ENCODE measurements at regions not wholly inside any gene's neighbourhood (a gene's known extent, or its start where the extent isn't known, plus 50 kb on each side); places are given as distances from the start of the nearest gene placed in this dataset.

GRCh38 chr1:79325705-79326104 is 319.2 kb upstream of the ADGRL4 start:
- no peaks in the 10 kb centered on the region for H3F3A ChIP-seq (ENCODE audit: insufficient read depth, low read length)
- DNase-seq = no peak
- TF ChIP-seq EZH2 (optimal IDR thresholded peaks at IDR 0.05; ENCODE audit: low read depth, low read length) (no peak), EZH2phosphoT487 (IDR thresholded peaks at IDR 0.05; ENCODE audit: low read length) (no peak)
- TF ChIP-seq, protein P1, sequence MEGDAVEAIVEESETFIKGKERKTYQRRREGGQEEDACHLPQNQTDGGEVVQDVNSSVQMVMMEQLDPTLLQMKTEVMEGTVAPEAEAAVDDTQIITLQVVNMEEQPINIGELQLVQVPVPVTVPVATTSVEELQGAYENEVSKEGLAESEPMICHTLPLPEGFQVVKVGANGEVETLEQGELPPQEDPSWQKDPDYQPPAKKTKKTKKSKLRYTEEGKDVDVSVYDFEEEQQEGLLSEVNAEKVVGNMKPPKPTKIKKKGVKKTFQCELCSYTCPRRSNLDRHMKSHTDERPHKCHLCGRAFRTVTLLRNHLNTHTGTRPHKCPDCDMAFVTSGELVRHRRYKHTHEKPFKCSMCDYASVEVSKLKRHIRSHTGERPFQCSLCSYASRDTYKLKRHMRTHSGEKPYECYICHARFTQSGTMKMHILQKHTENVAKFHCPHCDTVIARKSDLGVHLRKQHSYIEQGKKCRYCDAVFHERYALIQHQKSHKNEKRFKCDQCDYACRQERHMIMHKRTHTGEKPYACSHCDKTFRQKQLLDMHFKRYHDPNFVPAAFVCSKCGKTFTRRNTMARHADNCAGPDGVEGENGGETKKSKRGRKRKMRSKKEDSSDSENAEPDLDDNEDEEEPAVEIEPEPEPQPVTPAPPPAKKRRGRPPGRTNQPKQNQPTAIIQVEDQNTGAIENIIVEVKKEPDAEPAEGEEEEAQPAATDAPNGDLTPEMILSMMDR (IDR thresholded peaks at IDR 0.05; ENCODE audit: low read length) = no peak

DNA sequence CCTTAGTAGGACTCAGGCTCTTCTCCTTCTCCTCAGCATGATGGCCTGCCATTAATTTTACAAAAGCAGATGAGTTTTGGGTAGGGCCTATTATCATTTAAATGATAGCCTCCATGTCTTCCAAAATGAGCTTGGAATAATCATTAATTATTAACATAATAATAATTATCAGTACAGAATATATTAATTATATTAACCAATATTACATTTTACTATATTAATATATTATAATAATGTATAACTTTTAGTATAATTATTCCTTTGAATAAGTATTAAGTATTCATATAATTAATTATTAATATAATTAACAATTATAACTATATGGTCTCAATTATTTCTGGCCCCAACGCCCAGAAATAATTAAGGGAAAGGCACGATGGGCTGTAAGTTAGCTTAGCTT is 318.6 kb upstream of the ADGRL4 start:
- Histone ChIP-seq H3K4me2 (ENCODE audit: low read depth, low read length) (no peak overlapping the region), H3K9me2 (replicated peaks; ENCODE audit: insufficient read depth, low read length) (no peaks in the 10 kb centered on the region), H3K4me3 (ENCODE audit: low read length) (no peak overlapping the region), H3K27me3 (replicated peaks; ENCODE audit: insufficient read depth, low read length) (no peaks in the 10 kb centered on the region), H3K9me3 (replicated peaks; ENCODE audit: insufficient read depth, low read length) (no peaks in the 10 kb centered on the region), H3K79me2 (ENCODE audit: low read length) (no peaks in the 10 kb centered on the region), H3F3A (ENCODE audit: insufficient read depth, low read length) (no peaks in the 10 kb centered on the region), H2AFZ (ENCODE audit: low read length) (no peak overlapping the region), H3K9ac (ENCODE audit: low read length) (no peak overlapping the region), H4K20me1 (ENCODE audit: insufficient read depth, low read length) (no peaks in the 10 kb centered on the region), H3K27ac (ENCODE audit: low read length) (no peak overlapping the region), H3K4me1 (ENCODE audit: low read length) (no peaks in the 10 kb centered on the region), H3K36me3 (replicated peaks; ENCODE audit: insufficient read depth, low read length) (no peaks in the 10 kb centered on the region)
- no peak for TF ChIP-seq EZH2phosphoT487 (IDR thresholded peaks at IDR 0.05; ENCODE audit: low read length)
- TF ChIP-seq, protein P1 (IDR thresholded peaks at IDR 0.05; ENCODE audit: low read length) = no peak
- no peak for TF ChIP-seq EZH2 (optimal IDR thresholded peaks at IDR 0.05; ENCODE audit: low read depth, low read length)
- no peak for DNase-seq

More at GRCh38 chr1:79325705-79326104, 319.2 kb upstream of the ADGRL4 start:
- H3K4me2 ChIP-seq (ENCODE audit: low read depth, low read length) = no peak overlapping the region
- H3K4me3 ChIP-seq (ENCODE audit: low read length) = no peak overlapping the region
- no peaks in the 10 kb centered on the region for H3K9me3 ChIP-seq (replicated peaks; ENCODE audit: insufficient read depth, low read length)
- no peak overlapping the region for H3K9ac ChIP-seq (ENCODE audit: low read length)
- no peak overlapping the region for H3K27ac ChIP-seq (ENCODE audit: low read length)
- H4K20me1 ChIP-seq (ENCODE audit: insufficient read depth, low read length) = no peaks in the 10 kb centered on the region
- H3K79me2 ChIP-seq (ENCODE audit: low read length) = no peaks in the 10 kb centered on the region
- H3K27me3 ChIP-seq (replicated peaks; ENCODE audit: insufficient read depth, low read length) = no peaks in the 10 kb centered on the region
- H3K4me1 ChIP-seq (ENCODE audit: low read length) = no peaks in the 10 kb centered on the region
- no peaks in the 10 kb centered on the region for H3K9me2 ChIP-seq (replicated peaks; ENCODE audit: insufficient read depth, low read length)
- no peaks in the 10 kb centered on the region for H3K36me3 ChIP-seq (replicated peaks; ENCODE audit: insufficient read depth, low read length)
- H2AFZ ChIP-seq (ENCODE audit: low read length) = no peak overlapping the region

GRCh38 chr1:79323239-79324025 is 316.9 kb upstream of the ADGRL4 start:
- Histone ChIP-seq H3K9me2 (replicated peaks; ENCODE audit: insufficient read depth, low read length) (no peaks in the 10 kb centered on the region), H3K4me2 (ENCODE audit: low read depth, low read length) (no peak overlapping the region), H3F3A (ENCODE audit: insufficient read depth, low read length) (no peaks in the 10 kb centered on the region), H3K36me3 (replicated peaks; ENCODE audit: insufficient read depth, low read length) (no peaks in the 10 kb centered on the region), H4K20me1 (ENCODE audit: insufficient read depth, low read length) (no peaks in the 10 kb centered on the region), H3K9me3 (replicated peaks; ENCODE audit: insufficient read depth, low read length) (no peaks in the 10 kb centered on the region), H3K4me1 (ENCODE audit: low read length) (no peaks in the 10 kb centered on the region), H3K79me2 (ENCODE audit: low read length) (no peaks in the 10 kb centered on the region), H3K27me3 (replicated peaks; ENCODE audit: insufficient read depth, low read length) (no peaks in the 10 kb centered on the region), H3K9ac (ENCODE audit: low read length) (no peak overlapping the region), H2AFZ (ENCODE audit: low read length) (no peak overlapping the region), H3K27ac (ENCODE audit: low read length) (no peak overlapping the region), H3K4me3 (ENCODE audit: low read length) (no peak overlapping the region)
- TF ChIP-seq EZH2phosphoT487 (IDR thresholded peaks at IDR 0.05; ENCODE audit: low read length) = no peak
- no peak for TF ChIP-seq EZH2 (optimal IDR thresholded peaks at IDR 0.05; ENCODE audit: low read depth, low read length)
- TF ChIP-seq, protein P1 (IDR thresholded peaks at IDR 0.05; ENCODE audit: low read length) = no peak
- no peak for DNase-seq

All from MM.1S (cell line).